K562 (cell line): ENCODE measurements at regions not wholly inside any gene's neighbourhood (a gene's known extent, or its start where the extent isn't known, plus 50 kb on each side); places are given as distances from the start of the nearest gene placed in this dataset.

ENCODE experiments used
- ATAC-seq: fragments of 200-7000 bp; cut with Tn5 transposase; 3 replicates; pipeline ENCODE4 v1.9.1; 2020; ENCODE audit warnings: moderate library complexity
- BruUV-seq: library from RNA; stranded (reverse); fragments of 400-500 nt; replicated peaks from 2 replicates; lab custom pipeline; 2021; lab: Mats Ljungman, UMichigan
- CTCF ChIA-PET: fragments of 300-600 bp; formaldehyde crosslinking; extraction: SDS; loops from one replicate; lab custom pipeline; 2021; ENCODE audit warnings: low intra/inter-chr PET ratio; lab: Yijun Ruan, JAX
- POLR2A ChIA-PET: fragments of 300-600, 350-650 bp; sonication (Branson Sonifier 250); formaldehyde crosslinking; extraction: SDS; loops from one replicate; lab custom pipeline; 2021; ENCODE audit warnings: antibody characterized with exemption, inconsistent platforms; lab: Yijun Ruan, JAX
- DNase-seq, 4 experiments: peaks; one replicate each; pipeline versions ENCODE4 v3.0.0 to v3.0.0-alpha.2; 2011 to 2018; ENCODE audit warnings: low spot score in 3 of 4, mixed read lengths in 3 of 4; ENCODE audit errors: extremely low read depth in 1 of 4
- FAIRE-seq: peaks from 2 replicates; lab custom pipeline; 2011; peaks lifted over from hg19 to GRCh38; lab: Jason Lieb, UNC
- H2AFZ ChIP-seq: 2 replicates; pipeline ENCODE4 v1.6.0; 2011; ENCODE audit warnings: low read depth, low read length, control low read depth, inconsistent platforms
- H3K27ac ChIP-seq: fragments of 200-600 bp; 3 replicates; pipeline ENCODE4 v1.8.0; 2011; ENCODE audit warnings: low read depth, mild to moderate bottlenecking, control low read depth, inconsistent platforms, low read length, moderate library complexity, mixed read lengths; ENCODE audit errors: extremely low read depth
- H3K27me3 ChIP-seq, 2 experiments: fragments of 300-600 bp in 1 of 2; 2 replicates in 1 of 2; 3 replicates in 1 of 2; pipeline versions ENCODE4 v1.6.0 to v1.8.0; 2011; ENCODE audit warnings: inconsistent platforms in 2 of 2, low read length in 2 of 2, mild to moderate bottlenecking in 1 of 2, mixed read lengths in 1 of 2, moderate library complexity in 1 of 2; ENCODE audit not compliant: control insufficient read depth in 2 of 2, insufficient read depth in 2 of 2
- H3K36me3 ChIP-seq: fragments of 300-600 bp; 3 replicates; pipeline ENCODE4 v1.8.0; 2011; ENCODE audit warnings: mild to moderate bottlenecking, low read length, inconsistent platforms; ENCODE audit not compliant: control insufficient read depth, insufficient read depth
- H3K4me1 ChIP-seq, 2 experiments: fragments of 200-600 bp in 1 of 2; replicated peaks in 1 of 2; 2 replicates in 1 of 2; 3 replicates in 1 of 2; pipeline versions ENCODE4 v1.5.1 to v1.8.0; 2011; ENCODE audit warnings: inconsistent platforms in 2 of 2, low read length in 2 of 2, mild to moderate bottlenecking in 1 of 2, mixed read lengths in 1 of 2, moderate library complexity in 1 of 2; ENCODE audit not compliant: control insufficient read depth in 2 of 2, insufficient read depth in 2 of 2
- H3K4me2 ChIP-seq: 2 replicates; pipeline ENCODE4 v1.6.1; 2011; ENCODE audit warnings: low read length, control low read depth, inconsistent platforms, mixed read lengths; ENCODE audit not compliant: insufficient read depth
- H3K4me3 ChIP-seq: fragments of 200-600 bp; sonication (generic), shearing (Covaris generic); 2 replicates; pipeline ENCODE4 v1.5.1; 2016; ENCODE audit warnings: control low read depth, inconsistent platforms
- H3K79me2 ChIP-seq: fragments of 200-600 bp; 3 replicates; pipeline ENCODE4 v1.8.0; 2011; ENCODE audit warnings: low read length, inconsistent platforms; ENCODE audit not compliant: control insufficient read depth, insufficient read depth
- H3K9ac ChIP-seq, 2 experiments: 2 replicates each; pipeline versions ENCODE4 v1.6.0 to v1.6.1; 2011; ENCODE audit warnings: low read depth in 2 of 2, low read length in 2 of 2, control low read depth in 1 of 2, inconsistent platforms in 1 of 2, mild to moderate bottlenecking in 1 of 2, mixed read lengths in 1 of 2; ENCODE audit not compliant: insufficient read depth in 1 of 2
- H3K9me1 ChIP-seq: one replicate; pipeline ENCODE4 v1.6.0; 2011; ENCODE audit warnings: inconsistent platforms, mild to moderate bottlenecking, low read length, moderate library complexity; ENCODE audit not compliant: control insufficient read depth, insufficient read depth
- H3K9me3 ChIP-seq: replicated peaks from 2 replicates; pipeline ENCODE4 v1.5.1; 2011; ENCODE audit warnings: low read depth, low read length, inconsistent platforms; ENCODE audit not compliant: control insufficient read depth, insufficient read depth
- H4K20me1 ChIP-seq: replicated peaks from 2 replicates; pipeline ENCODE4 v1.6.1; 2011; ENCODE audit warnings: low read length, inconsistent platforms, mixed read lengths; ENCODE audit not compliant: control insufficient read depth, insufficient read depth
- CTBP1 ChIP-seq: fragments of 450-650 bp; IDR thresholded peaks from 2 replicates; pipeline ENCODE4 v1.6.1; 2016; ENCODE audit warnings: borderline replicate concordance
- HSF4 ChIP-seq: fragments of 250-450 bp; sonication (Bioruptor Pico); IDR thresholded peaks from 2 replicates; pipeline ENCODE4 v2.1.2; 2022; ENCODE audit warnings: mild to moderate bottlenecking, moderate library complexity, borderline replicate concordance
- NUFIP1 ChIP-seq: fragments of 450-650 bp; IDR thresholded peaks from 2 replicates; pipeline ENCODE4 v1.6.1; 2018; ENCODE audit not compliant: partially characterized antibody
- TSC22D4 ChIP-seq: fragments of 450-650 bp; IDR thresholded peaks from 2 replicates; pipeline ENCODE4 v1.6.1; 2016; ENCODE audit warnings: missing genetic modification characterization, missing biosample characterization, control low read depth
- YBX1 ChIP-seq: fragments of 450-650 bp; IDR thresholded peaks from 2 replicates; pipeline ENCODE4 v1.7.1; 2016; ENCODE audit warnings: mild to moderate bottlenecking
- WGBS: fragments of 100-300 bp; shearing (Covaris generic); methylation state at CpG from one replicate; pipeline ENCODE4 v1.1.6; 2016; ENCODE audit warnings: low coverage, mixed read lengths; ENCODE audit not compliant: insufficient coverage; ENCODE audit errors: missing lambda C conversion rate; 5-methylcytosine and 5-hydroxymethylcytosine counted together
- in situ Hi-C: fragments of 300-500 bp; cut with MboI; formaldehyde crosslinking; loops from 4 replicates; pipeline ENCODE4 v1.15.0; 2018; ENCODE audit warnings: inconsistent platforms, mixed read lengths
- intact Hi-C: fragments of 100-400 bp; cut with micrococcal nuclease; formaldehyde crosslinking; loops from 2 replicates; pipeline ENCODE4 v1.14.2; 2022

DNA sequence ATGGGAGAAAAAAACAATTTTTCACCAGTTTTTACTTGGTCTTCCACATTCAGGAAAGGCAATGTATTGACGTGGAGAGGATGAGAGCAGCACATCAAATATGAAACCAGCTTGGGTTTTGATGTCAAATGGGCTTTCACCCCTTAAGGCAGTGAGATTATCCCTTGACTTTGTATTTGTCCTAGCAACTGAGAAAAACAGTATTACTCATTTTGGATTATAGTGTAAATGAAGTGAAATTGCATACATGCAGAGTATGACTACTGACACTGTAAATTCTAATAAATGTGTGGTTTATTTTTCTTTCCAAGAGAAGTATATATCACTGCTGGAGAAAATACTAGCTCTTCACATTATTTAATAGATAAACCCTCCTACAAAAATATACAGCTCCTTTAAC, 863.6 kb upstream of the IGFBP7 start:
- Histone ChIP-seq H3K36me3 (no peaks in the 10 kb centered on the region), H3K9me1 (no peaks in the 10 kb centered on the region), H3K9me3 (no peaks in the 10 kb centered on the region), H3K27ac (no peak overlapping the region), H2AFZ (no peak overlapping the region), H3K4me1 (no peaks in the 10 kb centered on the region), H3K79me2 (no peaks in the 10 kb centered on the region)
- no peak for ATAC-seq
- WGBS: 0% methylated on average over 1 of the region's 1 CpG
- intact Hi-C loops (no loop called here), in situ Hi-C loops (no loop called here)
- POLR2A ChIA-PET: no interaction called here
- FAIRE-seq: no peak
- TF ChIP-seq YBX1: no peak
- no peak for TF ChIP-seq HSF4
- no peak for TF ChIP-seq CTBP1
- TF ChIP-seq NUFIP1: no peak
- TF ChIP-seq, all 486 proteins: peak for 0
- Histone ChIP-seq H3K4me3 (no peak overlapping the region), H3K9ac (no peak overlapping the region), H3K4me2 (no peak overlapping the region), H3K27me3 (no peaks in the 10 kb centered on the region), H4K20me1 (no peaks in the 10 kb centered on the region)
- CTCF ChIA-PET: no interaction called here
- DNase-seq: no peak
- no TSS peak for BruUV-seq

DNA sequence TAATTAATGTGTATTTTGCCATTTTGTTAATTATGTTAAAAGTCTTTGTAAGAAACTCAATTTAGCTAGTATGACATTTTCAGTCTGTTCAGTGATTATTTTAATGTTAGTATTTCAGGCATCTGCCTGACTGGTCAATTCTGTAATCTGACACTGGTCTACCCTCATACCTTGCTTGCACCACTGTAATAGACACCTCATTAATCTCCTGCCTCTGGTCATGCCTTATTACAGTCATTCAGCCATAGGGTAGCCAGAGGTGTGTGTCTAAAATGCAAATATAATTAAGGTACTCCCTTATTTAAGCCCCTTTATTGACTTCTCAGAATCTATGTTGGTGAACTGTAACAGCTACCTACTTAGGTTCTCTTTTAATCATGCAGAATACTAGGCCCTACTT, 861.1 kb upstream of the IGFBP7 start:
- Histone ChIP-seq H3K9me3 (no peaks in the 10 kb centered on the region), H3K4me3 (no peak overlapping the region), H3K9ac (no peak overlapping the region), H3K36me3 (no peaks in the 10 kb centered on the region), H4K20me1 (no peaks in the 10 kb centered on the region), H3K27me3 (no peaks in the 10 kb centered on the region), H2AFZ (no peak overlapping the region), H3K27ac (no peak overlapping the region), H3K79me2 (no peaks in the 10 kb centered on the region), H3K4me1 (no peaks in the 10 kb centered on the region), H3K9me1 (no peaks in the 10 kb centered on the region), H3K4me2 (no peak overlapping the region)
- in situ Hi-C loops: no loop called here
- DNase-seq (no peak), ATAC-seq (no peak), FAIRE-seq (no peak)
- intact Hi-C loops: no loop called here
- BruUV-seq: no TSS peak
- TF ChIP-seq TSC22D4 (tag): no peak
- ChIA-PET POLR2A (no interaction called here), CTCF (no interaction called here)
